ENCODE measurements at regions not wholly inside any gene's neighbourhood (a gene's known extent, or its start where the extent isn't known, plus 50 kb on each side); places are given as distances from the start of the nearest gene placed in this dataset.

- no peaks in the 10 kb centered on the region for H3K4me1 Mint-ChIP-seq
- H3K4me1 ChIP-seq (ENCODE audit: control insufficient read depth in 2 of 2, insufficient read depth in 2 of 2, low read length in 2 of 2), result no peaks in the 10 kb centered on the region
- no peak overlapping the region for H3K4me3 Mint-ChIP-seq
- H2AFZ ChIP-seq (ENCODE audit: insufficient read depth, low read depth, low read length, poor library complexity, severe bottlenecking), result no peak overlapping the region
- H3K27ac ChIP-seq (ENCODE audit: low read length in 2 of 2), result no peak overlapping the region
- H3K27ac Mint-ChIP-seq, result no peak overlapping the region
- no peaks in the 10 kb centered on the region for H3K36me3 ChIP-seq (replicated peaks in 1 of 2; ENCODE audit: control extremely low read depth in 1 of 2, control insufficient read depth in 1 of 2, extremely low read depth in 1 of 2, insufficient read depth in 2 of 2, low read length in 1 of 2)
- POLR2A ChIA-PET, result no interaction called here
- H3K79me2 ChIP-seq (ENCODE audit: control insufficient read depth, insufficient read depth, low read length), result no peaks in the 10 kb centered on the region
- WGBS (ENCODE audit: insufficient coverage), result no CpG with 5 or more reads among the region's 1 CpG
- no peaks in the 10 kb centered on the region for H3K27me3 Mint-ChIP-seq
- peaks cover 9% of the 10 kb centered on the region for H3K9me3 Mint-ChIP-seq (ENCODE audit: insufficient read depth)
- intact Hi-C loops (cut with micrococcal nuclease), result no loop called here
- TF ChIP-seq EZH2 (IDR thresholded peaks at IDR 0.05; ENCODE audit: borderline replicate concordance, insufficient read depth, low read depth, low read length, poor library complexity, severe bottlenecking) (no peak), CTCF (IDR thresholded peaks at IDR 0.05) (no peak)
- CTCF ChIA-PET, result no interaction called here
- H3K9ac ChIP-seq (ENCODE audit: low read length), result no peak overlapping the region
- H3K4me3 ChIP-seq (ENCODE audit: control extremely low read depth in 1 of 5, extremely low read depth in 1 of 5, insufficient read depth in 1 of 5, low read depth in 2 of 5, low read length in 4 of 5), result no peak overlapping the region
- H3K4me2 ChIP-seq (replicated peaks; ENCODE audit: low read depth, low read length, poor library complexity, severe bottlenecking), result no peak overlapping the region
- no peaks in the 10 kb centered on the region for H4K20me1 ChIP-seq (ENCODE audit: control insufficient read depth, insufficient read depth, low read length, poor library complexity, severe bottlenecking)
- no peak for DNase-seq
- H3K27me3 ChIP-seq (replicated peaks in 1 of 4; ENCODE audit: control extremely low read depth in 1 of 4, control insufficient read depth in 3 of 4, insufficient read depth in 4 of 4, low read length in 3 of 4), result no peaks in the 10 kb centered on the region
- H3K9me3 ChIP-seq (ENCODE audit: control extremely low read depth in 1 of 3, control insufficient read depth in 2 of 3, insufficient read depth in 1 of 3, low read length in 2 of 3), result peaks cover 0 to 3% (median 0%) of the 10 kb centered on the region in 3 donors
- no peak for ATAC-seq (ENCODE audit: low read depth)
These were observed 380.3 kb upstream of the ATP10A start for GRCh38 chr15:26243382-26243781.

GRCh38 chr15:26242565-26243071 lies 379.5 kb upstream of the ATP10A start:
- intact Hi-C loops (cut with micrococcal nuclease), result no loop called here
- Mint-ChIP-seq H3K27me3 (no peaks in the 10 kb centered on the region), H3K4me3 (no peak overlapping the region), H3K9me3 (ENCODE audit: insufficient read depth) (peaks cover 9% of the 10 kb centered on the region), H3K27ac (no peak overlapping the region), H3K4me1 (no peaks in the 10 kb centered on the region)
- Histone ChIP-seq H3K4me1 (ENCODE audit: control insufficient read depth in 2 of 2, insufficient read depth in 2 of 2, low read length in 2 of 2) (no peaks in the 10 kb centered on the region), H3K27ac (ENCODE audit: low read length in 2 of 2) (no peak overlapping the region), H4K20me1 (ENCODE audit: control insufficient read depth, insufficient read depth, low read length, poor library complexity, severe bottlenecking) (no peaks in the 10 kb centered on the region), H3K9ac (ENCODE audit: low read length) (no peak overlapping the region), H3K9me3 (ENCODE audit: control extremely low read depth in 1 of 3, control insufficient read depth in 2 of 3, insufficient read depth in 1 of 3, low read length in 2 of 3) (peaks cover 0 to 7% (median 0%) of the 10 kb centered on the region in 3 donors), H3K79me2 (ENCODE audit: control insufficient read depth, insufficient read depth, low read length) (no peaks in the 10 kb centered on the region), H2AFZ (ENCODE audit: insufficient read depth, low read depth, low read length, poor library complexity, severe bottlenecking) (no peak overlapping the region), H3K4me3 (ENCODE audit: control extremely low read depth in 1 of 5, extremely low read depth in 1 of 5, insufficient read depth in 1 of 5, low read depth in 2 of 5, low read length in 4 of 5) (no peak overlapping the region), H3K36me3 (replicated peaks in 1 of 2; ENCODE audit: control extremely low read depth in 1 of 2, control insufficient read depth in 1 of 2, extremely low read depth in 1 of 2, insufficient read depth in 2 of 2, low read length in 1 of 2) (no peaks in the 10 kb centered on the region), H3K4me2 (replicated peaks; ENCODE audit: low read depth, low read length, poor library complexity, severe bottlenecking) (no peak overlapping the region), H3K27me3 (replicated peaks in 1 of 4; ENCODE audit: control extremely low read depth in 1 of 4, control insufficient read depth in 3 of 4, insufficient read depth in 4 of 4, low read length in 3 of 4) (no peaks in the 10 kb centered on the region)
- ATAC-seq (ENCODE audit: low read depth) (no peak), DNase-seq (no peak)
- ChIA-PET CTCF (no interaction called here), POLR2A (no interaction called here)
- WGBS (ENCODE audit: insufficient coverage), result 89% methylated on average over 9 of the region's 9 CpGs
- no peak for TF ChIP-seq EZH2 (IDR thresholded peaks at IDR 0.05; ENCODE audit: borderline replicate concordance, insufficient read depth, low read depth, low read length, poor library complexity, severe bottlenecking)
- no peak for TF ChIP-seq CTCF (IDR thresholded peaks at IDR 0.05)
